ENCODE measurements at regions not wholly inside any gene's neighbourhood (a gene's known extent, or its start where the extent isn't known, plus 50 kb on each side); places are given as distances from the start of the nearest gene placed in this dataset.
A peak's percentile ranks its signal among the peaks of the same experiment; 100 is the strongest.

- WGBS, 5 donors, result 31 to 40% (median 36%) methylated on average over 3 of the region's 3 CpGs
- intact Hi-C loops (cut with DNase I; ENCODE audit: low total_unique reads), result no loop called here
- H3K27me3 ChIP-seq, result no peaks in the 10 kb centered on the region
- no peak overlapping the region for H3K4me3 ChIP-seq
- H3K9me3 ChIP-seq, result no peaks in the 10 kb centered on the region
- TF ChIP-seq EP300 (IDR thresholded peaks at IDR 0.05), result no peak
- TF ChIP-seq POLR2AphosphoS5 (IDR thresholded peaks at IDR 0.05), result no peak
- TF ChIP-seq POLR2A (IDR thresholded peaks at IDR 0.05), result no peak
- no peak for TF ChIP-seq CTCF (IDR thresholded peaks at IDR 0.05)
- peak in 1 of 2 donors; percentile 32 for DNase-seq
- no peaks in the 10 kb centered on the region for H3K36me3 ChIP-seq
- H3K27ac ChIP-seq, result no peak overlapping the region
- no peaks in the 10 kb centered on the region for H3K4me1 ChIP-seq
These were observed 226.4 kb downstream of the NRIP1 start for GRCh38 chr21:14838400-14838799.

GRCh38 chr21:14836950-14837349 lies 227.8 kb downstream of the NRIP1 start:
- Histone ChIP-seq H3K9me3 (no peaks in the 10 kb centered on the region), H3K4me3 (no peak overlapping the region), H3K4me1 (no peaks in the 10 kb centered on the region), H3K27me3 (no peaks in the 10 kb centered on the region), H3K36me3 (no peaks in the 10 kb centered on the region), H3K27ac (no peak overlapping the region)
- WGBS, 5 donors, result 70 to 93% (median 88%) methylated on average over 1 of the region's 1 CpG
- intact Hi-C loops (cut with DNase I; ENCODE audit: low total_unique reads), result no loop called here
- TF ChIP-seq POLR2AphosphoS5 (IDR thresholded peaks at IDR 0.05) (no peak), POLR2A (IDR thresholded peaks at IDR 0.05) (no peak), CTCF (IDR thresholded peaks at IDR 0.05) (no peak), EP300 (IDR thresholded peaks at IDR 0.05) (no peak)
- DNase-seq, result no peak

DNA sequence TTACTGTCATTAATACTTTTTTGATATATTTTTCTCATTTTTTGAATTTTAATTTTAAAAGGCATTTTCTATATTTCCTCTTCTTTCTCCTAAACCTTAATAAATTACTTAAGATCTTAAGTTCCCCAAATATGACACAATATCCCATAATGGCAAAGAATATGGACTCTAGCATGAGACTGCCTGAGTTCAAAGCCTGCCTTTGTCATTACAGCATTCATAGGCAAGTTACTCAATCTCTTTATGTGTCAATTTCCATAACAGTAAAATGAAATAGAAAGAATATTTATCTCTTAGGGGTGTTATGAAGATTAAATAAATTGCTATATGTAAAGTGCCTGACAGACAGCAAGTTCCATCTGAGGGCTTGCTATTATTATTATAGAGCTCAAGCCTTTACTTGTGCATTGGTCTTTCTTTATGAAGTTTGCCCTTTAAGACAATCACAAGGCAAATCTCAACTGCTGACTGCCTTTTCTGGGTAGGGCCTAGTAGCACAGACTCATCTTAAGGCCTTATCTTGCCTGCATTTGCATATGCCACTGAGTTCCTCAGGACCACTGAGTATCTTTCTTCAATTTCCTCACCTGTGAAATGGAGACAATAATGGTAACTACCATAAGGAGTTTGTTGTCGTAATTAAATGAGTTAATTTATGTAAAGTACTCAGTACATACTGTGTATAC lies 231.0 kb downstream of the NRIP1 start:
- 51 to 95% (median 89%) methylated on average over 1 of the region's 1 CpG for WGBS, 5 donors
- no peak for TF ChIP-seq POLR2AphosphoS5 (IDR thresholded peaks at IDR 0.05)
- TF ChIP-seq CTCF (IDR thresholded peaks at IDR 0.05), result no peak
- TF ChIP-seq POLR2A (IDR thresholded peaks at IDR 0.05), result no peak
- TF ChIP-seq EP300 (IDR thresholded peaks at IDR 0.05), result no peak
- Histone ChIP-seq H3K4me1 (no peaks in the 10 kb centered on the region), H3K9me3 (no peaks in the 10 kb centered on the region), H3K27ac (no peak overlapping the region), H3K27me3 (no peaks in the 10 kb centered on the region), H3K4me3 (no peak overlapping the region), H3K36me3 (no peaks in the 10 kb centered on the region)
- no peak for DNase-seq
- intact Hi-C loops (cut with DNase I; ENCODE audit: low total_unique reads), result no loop called here

DNA sequence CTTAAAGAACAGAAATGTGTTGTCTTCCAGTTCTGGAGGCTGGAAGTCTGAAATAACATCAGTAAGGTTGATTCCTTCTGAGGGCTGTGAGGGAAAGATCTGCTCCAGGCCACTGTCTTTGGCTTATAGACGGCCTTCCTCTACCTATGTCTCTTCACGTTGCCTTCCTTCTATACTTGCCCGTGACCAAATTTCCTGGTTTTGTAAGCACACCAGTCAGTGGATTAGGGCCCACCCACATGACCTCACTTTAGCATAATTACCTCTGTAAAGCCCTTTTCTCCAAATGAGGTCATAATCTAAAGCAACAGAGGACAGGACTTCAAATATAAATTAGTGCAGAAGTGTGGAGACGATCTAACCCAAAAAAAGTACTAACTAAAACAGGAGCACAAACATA lies 231.6 kb downstream of the NRIP1 start:
- H3K27ac ChIP-seq, result no peak overlapping the region
- no peaks in the 10 kb centered on the region for H3K4me1 ChIP-seq
- DNase-seq, result no peak
- no peak for TF ChIP-seq POLR2A (IDR thresholded peaks at IDR 0.05)
- no peak for TF ChIP-seq EP300 (IDR thresholded peaks at IDR 0.05)
- TF ChIP-seq CTCF (IDR thresholded peaks at IDR 0.05), result no peak
- TF ChIP-seq POLR2AphosphoS5 (IDR thresholded peaks at IDR 0.05), result no peak
- no peaks in the 10 kb centered on the region for H3K27me3 ChIP-seq
- WGBS, 5 donors, result 85 to 97% (median 92%) methylated on average over 4 of the region's 4 CpGs
- no peaks in the 10 kb centered on the region for H3K9me3 ChIP-seq
- intact Hi-C loops (cut with DNase I; ENCODE audit: low total_unique reads), result no loop called here
- no peaks in the 10 kb centered on the region for H3K36me3 ChIP-seq
- H3K4me3 ChIP-seq, result no peak overlapping the region
